K562 (cell line): ENCODE measurements at regions not wholly inside any gene's neighbourhood (a gene's known extent, or its start where the extent isn't known, plus 50 kb on each side); places are given as distances from the start of the nearest gene placed in this dataset.

Experiments
- ATAC-seq: fragments of 200-7000 bp; cut with Tn5 transposase; 3 replicates; pipeline ENCODE4 v1.9.1; 2020; ENCODE audit warnings: moderate library complexity
- BruUV-seq: library from RNA; stranded (reverse); fragments of 400-500 nt; replicated peaks from 2 replicates; lab custom pipeline; 2021; lab: Mats Ljungman, UMichigan
- CTCF ChIA-PET: fragments of 300-600 bp; formaldehyde crosslinking; extraction: SDS; loops from one replicate; lab custom pipeline; 2021; ENCODE audit warnings: low intra/inter-chr PET ratio; lab: Yijun Ruan, JAX
- POLR2A ChIA-PET: fragments of 300-600, 350-650 bp; sonication (Branson Sonifier 250); formaldehyde crosslinking; extraction: SDS; loops from one replicate; lab custom pipeline; 2021; ENCODE audit warnings: antibody characterized with exemption, inconsistent platforms; lab: Yijun Ruan, JAX
- DNase-seq, 4 experiments: peaks; one replicate each; pipeline versions ENCODE4 v3.0.0 to v3.0.0-alpha.2; 2011 to 2018; ENCODE audit warnings: low spot score in 3 of 4, mixed read lengths in 3 of 4; ENCODE audit errors: extremely low read depth in 1 of 4
- FAIRE-seq: peaks from 2 replicates; lab custom pipeline; 2011; peaks lifted over from hg19 to GRCh38; lab: Jason Lieb, UNC
- H2AFZ ChIP-seq: 2 replicates; pipeline ENCODE4 v1.6.0; 2011; ENCODE audit warnings: low read depth, low read length, control low read depth, inconsistent platforms
- H3K27ac ChIP-seq: fragments of 200-600 bp; 3 replicates; pipeline ENCODE4 v1.8.0; 2011; ENCODE audit warnings: low read depth, mild to moderate bottlenecking, control low read depth, inconsistent platforms, low read length, moderate library complexity, mixed read lengths; ENCODE audit errors: extremely low read depth
- H3K27me3 ChIP-seq, 2 experiments: fragments of 300-600 bp in 1 of 2; 2 replicates in 1 of 2; 3 replicates in 1 of 2; pipeline versions ENCODE4 v1.6.0 to v1.8.0; 2011; ENCODE audit warnings: inconsistent platforms in 2 of 2, low read length in 2 of 2, mild to moderate bottlenecking in 1 of 2, mixed read lengths in 1 of 2, moderate library complexity in 1 of 2; ENCODE audit not compliant: control insufficient read depth in 2 of 2, insufficient read depth in 2 of 2
- H3K36me3 ChIP-seq: fragments of 300-600 bp; 3 replicates; pipeline ENCODE4 v1.8.0; 2011; ENCODE audit warnings: mild to moderate bottlenecking, low read length, inconsistent platforms; ENCODE audit not compliant: control insufficient read depth, insufficient read depth
- H3K4me1 ChIP-seq, 2 experiments: fragments of 200-600 bp in 1 of 2; replicated peaks in 1 of 2; 2 replicates in 1 of 2; 3 replicates in 1 of 2; pipeline versions ENCODE4 v1.5.1 to v1.8.0; 2011; ENCODE audit warnings: inconsistent platforms in 2 of 2, low read length in 2 of 2, mild to moderate bottlenecking in 1 of 2, mixed read lengths in 1 of 2, moderate library complexity in 1 of 2; ENCODE audit not compliant: control insufficient read depth in 2 of 2, insufficient read depth in 2 of 2
- H3K4me2 ChIP-seq: 2 replicates; pipeline ENCODE4 v1.6.1; 2011; ENCODE audit warnings: low read length, control low read depth, inconsistent platforms, mixed read lengths; ENCODE audit not compliant: insufficient read depth
- H3K4me3 ChIP-seq: fragments of 200-600 bp; sonication (generic), shearing (Covaris generic); 2 replicates; pipeline ENCODE4 v1.5.1; 2016; ENCODE audit warnings: control low read depth, inconsistent platforms
- H3K79me2 ChIP-seq: fragments of 200-600 bp; 3 replicates; pipeline ENCODE4 v1.8.0; 2011; ENCODE audit warnings: low read length, inconsistent platforms; ENCODE audit not compliant: control insufficient read depth, insufficient read depth
- H3K9ac ChIP-seq, 2 experiments: 2 replicates each; pipeline versions ENCODE4 v1.6.0 to v1.6.1; 2011; ENCODE audit warnings: low read depth in 2 of 2, low read length in 2 of 2, control low read depth in 1 of 2, inconsistent platforms in 1 of 2, mild to moderate bottlenecking in 1 of 2, mixed read lengths in 1 of 2; ENCODE audit not compliant: insufficient read depth in 1 of 2
- H3K9me1 ChIP-seq: one replicate; pipeline ENCODE4 v1.6.0; 2011; ENCODE audit warnings: inconsistent platforms, mild to moderate bottlenecking, low read length, moderate library complexity; ENCODE audit not compliant: control insufficient read depth, insufficient read depth
- H3K9me3 ChIP-seq: replicated peaks from 2 replicates; pipeline ENCODE4 v1.5.1; 2011; ENCODE audit warnings: low read depth, low read length, inconsistent platforms; ENCODE audit not compliant: control insufficient read depth, insufficient read depth
- H4K20me1 ChIP-seq: replicated peaks from 2 replicates; pipeline ENCODE4 v1.6.1; 2011; ENCODE audit warnings: low read length, inconsistent platforms, mixed read lengths; ENCODE audit not compliant: control insufficient read depth, insufficient read depth
- BRD9 ChIP-seq: fragments of 450-650 bp; IDR thresholded peaks from 2 replicates; pipeline ENCODE4 v1.6.1; 2018; ENCODE audit warnings: low read depth; ENCODE audit not compliant: partially characterized antibody
- CSDE1 ChIP-seq, 2 experiments: fragments of 450-650 bp; IDR thresholded peaks; 2 replicates each; pipeline ENCODE4 v1.6.1; 2016; ENCODE audit warnings: mild to moderate bottlenecking in 1 of 2
- CTBP1 ChIP-seq: fragments of 450-650 bp; IDR thresholded peaks from 2 replicates; pipeline ENCODE4 v1.6.1; 2016; ENCODE audit warnings: borderline replicate concordance
- NR1H2 ChIP-seq: sonication (generic); formaldehyde crosslinking; IDR thresholded peaks from 2 replicates; pipeline ENCODE4 v1.4.0; 2020; ENCODE audit warnings: mild to moderate bottlenecking, missing genetic modification reagents
- RBM17 ChIP-seq: fragments of 200-400 bp; formaldehyde crosslinking; IDR thresholded peaks from 2 replicates; pipeline ENCODE4 v1.6.1; 2017; ENCODE audit warnings: low read depth, mild to moderate bottlenecking, low read length, borderline replicate concordance
- SAP30 ChIP-seq: fragments of 200-600 bp; sonication (generic); IDR thresholded peaks from 2 replicates; pipeline ENCODE4 v1.6.1; 2012; ENCODE audit warnings: borderline replicate concordance, low read depth, mild to moderate bottlenecking, moderate library complexity, low read length, control low read depth, inconsistent platforms; ENCODE audit not compliant: insufficient read depth, poor library complexity, severe bottlenecking
- SMAD2 ChIP-seq: fragments of 150-350 bp; IDR thresholded peaks from 2 replicates; pipeline ENCODE4 v1.6.1; 2014; ENCODE audit warnings: low read depth, mild to moderate bottlenecking, low read length
- SNIP1 ChIP-seq: fragments of 450-650 bp; IDR thresholded peaks from 2 replicates; pipeline ENCODE4 v1.7.1; 2017; ENCODE audit warnings: low read depth, mild to moderate bottlenecking
- ZBTB7A ChIP-seq: IDR thresholded peaks from 2 replicates; pipeline ENCODE4 v1.6.1; 2011; ENCODE audit warnings: low read depth, mild to moderate bottlenecking, low read length, moderate library complexity, borderline replicate concordance; ENCODE audit not compliant: control insufficient read depth
- in situ Hi-C: fragments of 300-500 bp; cut with MboI; formaldehyde crosslinking; loops from 4 replicates; pipeline ENCODE4 v1.15.0; 2018; ENCODE audit warnings: inconsistent platforms, mixed read lengths
- intact Hi-C: fragments of 100-400 bp; cut with micrococcal nuclease; formaldehyde crosslinking; loops from 2 replicates; pipeline ENCODE4 v1.14.2; 2022

GRCh38 chr1:185495007-185495406, 178.0 kb upstream of the IVNS1ABP start:
- Histone ChIP-seq H3K27me3 (peaks cover 3 to 8% of the 10 kb centered on the region in 2 experiments; a peak in 3 of 5 replicates), H2AFZ (no peak overlapping the region), H3K4me3 (no peak overlapping the region), H3K79me2 (no peaks in the 10 kb centered on the region), H3K36me3 (no peaks in the 10 kb centered on the region), H3K27ac (no peak overlapping the region), H3K9ac (no peak overlapping the region), H3K9me3 (no peaks in the 10 kb centered on the region), H3K4me1 (no peaks in the 10 kb centered on the region), H4K20me1 (no peaks in the 10 kb centered on the region), H3K9me1 (no peaks in the 10 kb centered on the region), H3K4me2 (no peak overlapping the region)
- ChIA-PET CTCF (no interaction called here), POLR2A (no interaction called here)
- ATAC-seq (no peak), DNase-seq (no peak), FAIRE-seq (no peak)
- no TSS peak for BruUV-seq
- in situ Hi-C loops (no loop called here), intact Hi-C loops (no loop called here)
- TF ChIP-seq SAP30: no peak
- no peak for TF ChIP-seq ZBTB7A
- TF ChIP-seq RBM17: no peak
- no peak for TF ChIP-seq BRD9

DNA sequence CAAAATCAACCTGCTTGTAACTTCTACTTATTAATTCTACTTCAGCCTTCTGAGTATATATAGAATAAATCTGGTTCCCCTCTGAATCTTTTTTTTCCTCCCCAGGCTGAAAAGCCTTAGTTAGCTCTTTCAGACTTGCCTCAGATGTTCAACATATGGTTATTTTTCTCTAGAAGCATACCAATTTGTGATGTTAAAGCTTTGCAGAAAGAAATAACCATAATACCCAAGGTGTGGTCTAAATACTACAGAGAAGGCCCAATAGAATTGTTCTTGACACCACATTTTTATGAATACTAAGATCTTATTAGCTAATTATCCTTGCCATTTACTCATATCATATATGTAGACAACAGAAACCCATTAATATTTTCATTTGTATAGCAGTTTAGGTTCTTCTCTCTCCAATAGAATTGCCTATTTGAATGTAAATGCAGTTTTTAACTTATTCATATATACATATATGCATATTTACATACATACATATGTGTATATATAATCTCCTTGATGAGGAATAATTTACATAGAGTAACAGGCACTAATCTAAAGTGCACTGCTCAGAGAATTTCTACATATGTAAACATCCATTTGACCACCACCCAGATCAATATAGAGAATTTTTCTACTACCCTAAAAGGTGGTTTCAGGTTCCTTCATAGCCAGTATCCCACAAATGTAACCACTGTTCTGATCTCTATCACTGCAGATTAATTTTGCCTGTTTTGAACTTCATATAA, 175.2 kb upstream of the IVNS1ABP start:
- CTCF ChIA-PET: no interaction called here
- Histone ChIP-seq H3K27me3 (peaks cover 3 to 15% of the 10 kb centered on the region in 2 experiments; a peak in 3 of 5 replicates), H3K36me3 (no peaks in the 10 kb centered on the region), H2AFZ (no peak overlapping the region), H3K4me1 (no peaks in the 10 kb centered on the region), H3K79me2 (no peaks in the 10 kb centered on the region), H3K4me2 (no peak overlapping the region), H3K4me3 (no peak overlapping the region), H3K9me1 (no peaks in the 10 kb centered on the region), H3K9ac (no peak overlapping the region), H3K27ac (no peak overlapping the region), H4K20me1 (no peaks in the 10 kb centered on the region), H3K9me3 (no peaks in the 10 kb centered on the region)
- no peak for TF ChIP-seq CTBP1
- no peak for TF ChIP-seq CSDE1 (IDR thresholded peaks at IDR 0.05)
- TF ChIP-seq SNIP1: no peak
- TF ChIP-seq NR1H2 (CRISPR knock-in tag): no peak
- no peak for TF ChIP-seq SMAD2
- intact Hi-C loops: no loop called here
- in situ Hi-C loops: no loop called here
- no peak for ATAC-seq
- no peak for DNase-seq
- POLR2A ChIA-PET: interaction anchor here (0.6 to 1.1 kb wide), 2 partner anchors 11 to 188 kb away, joined by 4 read pairs; no protein-coding TSS in a partner anchor
- no peak for FAIRE-seq
- no TSS peak for BruUV-seq
